ENCODE measurements at regions not wholly inside any gene's neighbourhood (a gene's known extent, or its start where the extent isn't known, plus 50 kb on each side); places are given as distances from the start of the nearest gene placed in this dataset.

DNA sequence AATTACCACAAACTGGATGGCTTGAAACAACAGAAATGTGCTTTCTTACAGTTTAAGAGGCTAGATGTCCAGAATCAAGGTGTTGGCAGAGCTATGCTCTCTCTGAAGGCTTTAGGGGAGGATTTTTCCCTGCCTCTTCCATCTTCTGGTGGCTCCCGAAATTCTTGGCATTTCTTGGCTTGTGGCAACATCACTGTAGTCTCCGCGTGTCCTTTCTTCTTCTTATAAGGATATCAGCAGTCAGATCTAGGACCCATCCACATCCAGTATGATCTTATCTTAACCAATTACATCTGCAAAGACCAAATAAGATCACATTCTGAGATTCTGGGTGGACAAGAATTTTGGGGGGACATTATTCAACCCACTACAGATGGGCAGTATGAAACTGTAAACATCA is 119.2 kb upstream of the PMFBP1 start:
- TF ChIP-seq, protein P1, sequence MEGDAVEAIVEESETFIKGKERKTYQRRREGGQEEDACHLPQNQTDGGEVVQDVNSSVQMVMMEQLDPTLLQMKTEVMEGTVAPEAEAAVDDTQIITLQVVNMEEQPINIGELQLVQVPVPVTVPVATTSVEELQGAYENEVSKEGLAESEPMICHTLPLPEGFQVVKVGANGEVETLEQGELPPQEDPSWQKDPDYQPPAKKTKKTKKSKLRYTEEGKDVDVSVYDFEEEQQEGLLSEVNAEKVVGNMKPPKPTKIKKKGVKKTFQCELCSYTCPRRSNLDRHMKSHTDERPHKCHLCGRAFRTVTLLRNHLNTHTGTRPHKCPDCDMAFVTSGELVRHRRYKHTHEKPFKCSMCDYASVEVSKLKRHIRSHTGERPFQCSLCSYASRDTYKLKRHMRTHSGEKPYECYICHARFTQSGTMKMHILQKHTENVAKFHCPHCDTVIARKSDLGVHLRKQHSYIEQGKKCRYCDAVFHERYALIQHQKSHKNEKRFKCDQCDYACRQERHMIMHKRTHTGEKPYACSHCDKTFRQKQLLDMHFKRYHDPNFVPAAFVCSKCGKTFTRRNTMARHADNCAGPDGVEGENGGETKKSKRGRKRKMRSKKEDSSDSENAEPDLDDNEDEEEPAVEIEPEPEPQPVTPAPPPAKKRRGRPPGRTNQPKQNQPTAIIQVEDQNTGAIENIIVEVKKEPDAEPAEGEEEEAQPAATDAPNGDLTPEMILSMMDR (IDR thresholded peaks at IDR 0.05; ENCODE audit: low read depth, low read length, poor library complexity, severe bottlenecking), result no peak
- no peak for TF ChIP-seq EZH2phosphoT487 (IDR thresholded peaks at IDR 0.05; ENCODE audit: borderline replicate concordance, low read length)

All from DOHH2 (cell line).